Thoracic aorta (tissue), 2 donors: ENCODE measurements at regions not wholly inside any gene's neighbourhood (a gene's known extent, or its start where the extent isn't known, plus 50 kb on each side); places are given as distances from the start of the nearest gene placed in this dataset.
"Not testable (repeated sequence)": the region's sequence is repeated elsewhere in the genome, so short reads cannot be mapped to it uniquely, and the experiment has no call there.

Experiments
- ATAC-seq: fragments of 150-250 bp; one replicate; pipeline ENCODE4 v1.8.0; 2017; ENCODE audit warnings: low read depth; ENCODE audit not compliant: insufficient number of reproducible peaks, low FRiP score
- DNase-seq: peaks from one replicate; pipeline ENCODE4 v3.0.0-alpha.2; 2020; ENCODE audit warnings: low spot score
- H3K27ac ChIP-seq, 2 donors: fragments of 200-600 bp; sonication (generic); 1 replicate in 1 of 2; 2 replicates in 1 of 2; pipeline ENCODE4 v1.5.1; 2016; ENCODE audit warnings: mild to moderate bottlenecking in 2 of 2, moderate library complexity in 2 of 2
- H3K27me3 ChIP-seq: fragments of 200-600 bp; sonication (generic); replicated peaks from 2 replicates; pipeline ENCODE4 v1.6.0; 2016; ENCODE audit warnings: mild to moderate bottlenecking; ENCODE audit not compliant: insufficient read depth
- H3K36me3 ChIP-seq: fragments of 200-600 bp; sonication (generic); one replicate; pipeline ENCODE4 v1.5.1; 2016
- H3K4me1 ChIP-seq, 2 donors: fragments of 200-600 bp; sonication (generic); 1 replicate in 1 of 2; 2 replicates in 1 of 2; pipeline versions ENCODE4 v1.5.1 to v1.6.0; 2016; ENCODE audit warnings: low read depth in 2 of 2, mild to moderate bottlenecking in 1 of 2; ENCODE audit not compliant: control insufficient read depth in 1 of 2
- H3K4me3 ChIP-seq: fragments of 200-600 bp; sonication (generic); 2 replicates; pipeline ENCODE4 v1.5.1; 2016; ENCODE audit warnings: mild to moderate bottlenecking
- H3K9me3 ChIP-seq: fragments of 200-600 bp; sonication (generic); 2 replicates; pipeline ENCODE4 v1.5.1; 2016
- TF ChIP-seq, protein P1 (sequence below): fragments of 200-600 bp; sonication (generic); IDR thresholded peaks from one replicate; pipeline ENCODE4 v1.5.1; 2019; ENCODE audit warnings: antibody characterized with exemption

GRCh38 chr10:21387868-21388267, 137.6 kb downstream of the SKIDA1 start:
- DNase-seq (no peak), ATAC-seq (no peak)
- Histone ChIP-seq H3K27me3 (no peaks in the 10 kb centered on the region), H3K4me1 (no peaks in the 10 kb centered on the region), H3K36me3 (no peaks in the 10 kb centered on the region), H3K27ac (no peak overlapping the region), H3K4me3 (no peak overlapping the region), H3K9me3 (no peaks in the 10 kb centered on the region)
- TF ChIP-seq, protein P1, sequence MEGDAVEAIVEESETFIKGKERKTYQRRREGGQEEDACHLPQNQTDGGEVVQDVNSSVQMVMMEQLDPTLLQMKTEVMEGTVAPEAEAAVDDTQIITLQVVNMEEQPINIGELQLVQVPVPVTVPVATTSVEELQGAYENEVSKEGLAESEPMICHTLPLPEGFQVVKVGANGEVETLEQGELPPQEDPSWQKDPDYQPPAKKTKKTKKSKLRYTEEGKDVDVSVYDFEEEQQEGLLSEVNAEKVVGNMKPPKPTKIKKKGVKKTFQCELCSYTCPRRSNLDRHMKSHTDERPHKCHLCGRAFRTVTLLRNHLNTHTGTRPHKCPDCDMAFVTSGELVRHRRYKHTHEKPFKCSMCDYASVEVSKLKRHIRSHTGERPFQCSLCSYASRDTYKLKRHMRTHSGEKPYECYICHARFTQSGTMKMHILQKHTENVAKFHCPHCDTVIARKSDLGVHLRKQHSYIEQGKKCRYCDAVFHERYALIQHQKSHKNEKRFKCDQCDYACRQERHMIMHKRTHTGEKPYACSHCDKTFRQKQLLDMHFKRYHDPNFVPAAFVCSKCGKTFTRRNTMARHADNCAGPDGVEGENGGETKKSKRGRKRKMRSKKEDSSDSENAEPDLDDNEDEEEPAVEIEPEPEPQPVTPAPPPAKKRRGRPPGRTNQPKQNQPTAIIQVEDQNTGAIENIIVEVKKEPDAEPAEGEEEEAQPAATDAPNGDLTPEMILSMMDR = no peak

- DNase-seq (no peak), ATAC-seq (no peak)
- Histone ChIP-seq H3K27me3 (no peaks in the 10 kb centered on the region), H3K9me3 (no peaks in the 10 kb centered on the region), H3K4me3 (no peak overlapping the region), H3K4me1 (no peaks in the 10 kb centered on the region), H3K27ac (no peak overlapping the region), H3K36me3 (no peaks in the 10 kb centered on the region)
- TF ChIP-seq, protein P1 = no peak
Observed at GRCh38 chr10:21385996-21386585, 139.4 kb downstream of the SKIDA1 start.

DNA sequence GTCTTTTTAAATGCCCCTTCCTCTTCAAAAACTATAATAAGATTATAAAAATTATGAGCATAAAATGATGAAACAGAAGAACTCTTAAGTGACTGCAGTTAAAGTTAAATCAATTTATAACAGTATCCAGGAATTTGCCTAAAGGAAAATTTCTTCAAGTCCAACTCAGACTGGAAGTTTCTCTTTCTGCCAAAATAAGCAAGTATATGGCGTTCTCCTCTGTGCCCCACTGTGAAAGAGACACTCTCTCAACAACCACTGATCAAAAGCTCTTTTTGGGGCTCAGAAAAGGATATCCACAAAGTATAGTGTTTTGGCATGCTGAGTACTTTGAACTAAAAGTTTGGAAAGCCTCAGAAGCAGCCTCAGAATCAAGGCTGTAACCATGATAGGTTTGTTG, 139.9 kb downstream of the SKIDA1 start:
- TF ChIP-seq, protein P1 = no peak
- no peaks in the 10 kb centered on the region for H3K4me1 ChIP-seq
- no peaks in the 10 kb centered on the region for H3K27me3 ChIP-seq
- no peak overlapping the region for H3K4me3 ChIP-seq
- H3K9me3 ChIP-seq = no peaks in the 10 kb centered on the region
- no peak for DNase-seq
- no peak for ATAC-seq
- H3K27ac ChIP-seq = no peak overlapping the region
- H3K36me3 ChIP-seq = no peaks in the 10 kb centered on the region

DNA sequence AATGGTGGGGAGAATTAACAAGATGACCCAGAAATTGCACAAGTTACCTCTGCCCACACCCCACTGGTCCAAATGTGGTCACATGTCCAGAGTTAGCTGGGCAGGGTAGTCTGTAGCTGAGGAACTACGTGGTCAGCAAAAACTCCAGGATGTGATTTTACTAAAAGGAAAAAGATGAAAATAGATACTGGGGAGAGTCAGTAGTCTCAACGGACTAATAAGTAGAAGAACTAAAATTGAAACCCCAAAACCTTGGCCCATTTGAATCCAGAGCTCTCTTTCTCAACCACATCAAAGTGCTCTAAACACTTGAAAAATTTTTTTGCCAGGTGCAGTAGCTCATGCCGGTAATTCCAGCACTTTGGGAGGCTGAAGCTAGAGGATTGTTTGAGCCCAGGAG, 146.3 kb downstream of the SKIDA1 start:
- no peaks in the 10 kb centered on the region for H3K27me3 ChIP-seq
- DNase-seq = no peak
- no peak overlapping the region for H3K27ac ChIP-seq
- ATAC-seq = no peak
- H3K9me3 ChIP-seq = no peaks in the 10 kb centered on the region
- no peak overlapping the region for H3K4me3 ChIP-seq
- H3K4me1 ChIP-seq = no peaks in the 10 kb centered on the region
- H3K36me3 ChIP-seq = no peaks in the 10 kb centered on the region
- TF ChIP-seq, protein P1 = no peak

GRCh38 chr10:21375274-21375673, 150.2 kb downstream of the SKIDA1 start:
- not testable (repeated sequence) for H3K36me3 ChIP-seq, ATAC-seq, DNase-seq, H3K27me3 ChIP-seq, H3K4me3 ChIP-seq, H3K9me3 ChIP-seq, H3K27ac ChIP-seq
- peaks cover 11 to 13% of the 10 kb centered on the region in 2 donors for H3K4me1 ChIP-seq

DNA sequence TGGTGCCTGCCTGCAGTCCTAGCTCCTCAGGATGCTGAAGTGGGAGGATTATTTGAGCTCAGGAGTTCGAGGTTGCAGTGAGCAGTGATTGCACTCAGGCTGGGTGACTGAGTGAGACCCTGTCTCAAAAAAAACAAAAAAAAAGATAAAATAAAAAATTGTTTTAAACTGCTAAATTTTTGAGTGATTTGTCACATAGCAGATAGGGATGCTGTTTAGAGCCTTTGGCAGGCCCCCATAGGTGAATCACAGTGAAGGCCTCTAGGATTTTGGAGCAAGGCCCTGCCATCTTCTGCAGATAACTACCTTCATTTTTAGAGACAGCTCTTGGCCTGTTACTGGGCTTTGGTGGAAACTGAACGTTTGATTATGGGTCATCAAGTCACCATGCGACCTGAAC, 151.6 kb downstream of the SKIDA1 start:
- peaks cover 11 to 13% of the 10 kb centered on the region in 2 donors for H3K4me1 ChIP-seq
- not testable (repeated sequence) for H3K36me3 ChIP-seq, H3K4me3 ChIP-seq, DNase-seq, H3K27ac ChIP-seq, ATAC-seq, H3K27me3 ChIP-seq, H3K9me3 ChIP-seq
